ENCODE measurements at regions not wholly inside any gene's neighbourhood (a gene's known extent, or its start where the extent isn't known, plus 50 kb on each side); places are given as distances from the start of the nearest gene placed in this dataset.

DNA sequence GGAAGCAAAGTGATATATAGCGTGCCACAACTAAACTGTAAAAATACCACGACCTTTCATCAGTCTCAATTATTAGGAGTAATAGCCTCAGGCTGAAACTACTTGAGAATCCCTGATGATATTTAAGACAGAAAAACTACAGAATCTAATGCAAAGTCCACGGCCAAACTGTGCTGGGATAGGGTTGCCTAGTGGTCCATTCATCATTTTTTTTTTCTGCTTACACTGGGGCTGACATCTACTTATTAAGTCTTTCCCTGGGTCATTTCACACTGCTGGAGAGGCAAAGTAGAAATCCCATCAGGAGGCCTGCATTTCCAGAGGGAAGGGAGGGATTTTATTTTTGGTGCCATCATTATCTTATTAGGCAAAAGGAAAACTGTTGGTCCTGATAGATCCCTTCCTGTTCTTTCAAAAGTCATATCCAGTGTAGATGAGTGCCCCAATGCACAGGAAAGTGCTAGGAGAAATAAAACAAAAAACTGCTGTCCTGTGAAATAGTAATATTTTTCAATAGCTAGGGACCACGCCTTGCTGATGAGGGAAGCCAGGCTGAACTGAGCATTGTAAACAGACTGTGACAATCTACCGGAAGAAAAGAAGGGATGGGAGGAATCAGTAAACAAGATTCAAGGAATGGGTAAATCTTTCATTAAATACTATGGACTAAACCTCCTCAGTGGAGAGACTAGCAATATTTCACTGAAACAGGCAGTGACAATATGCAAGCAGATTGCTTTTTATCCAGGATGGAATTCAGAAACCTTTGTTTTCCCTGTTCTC lies 644.3 kb downstream of the IRS1 start:
- Histone ChIP-seq H3K4me1 (ENCODE audit: insufficient read depth, low read length) (peaks cover 31% of the 10 kb centered on the region; the same call in 1 of the 2 replicates), H3K9me3 (ENCODE audit: control insufficient read depth, insufficient read depth, low read length) (no peaks in the 10 kb centered on the region), H3K36me3 (ENCODE audit: insufficient read depth, low read length) (no peaks in the 10 kb centered on the region), H3K9ac (ENCODE audit: low read depth, low read length) (no peak overlapping the region)

DNA sequence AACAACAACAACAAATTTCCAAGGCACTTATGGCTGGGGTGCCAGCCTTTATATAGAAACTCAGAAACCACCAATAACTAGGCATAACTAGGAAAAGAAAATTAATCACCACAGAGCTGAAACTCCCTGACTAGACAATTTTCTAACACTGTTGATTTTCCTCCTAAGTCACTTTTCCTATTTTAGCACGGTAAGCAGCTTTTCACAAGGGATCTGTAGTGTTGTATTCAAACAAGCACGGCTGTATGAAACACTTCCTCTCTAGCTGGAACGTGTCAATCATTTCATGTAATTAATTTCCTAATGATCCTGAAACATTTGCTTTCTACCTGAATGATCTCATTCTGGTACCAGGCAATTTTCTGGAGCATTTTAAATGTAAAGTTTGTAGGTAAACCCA lies 645.0 kb downstream of the IRS1 start:
- Histone ChIP-seq H3K9ac (ENCODE audit: low read depth, low read length) (no peak overlapping the region), H3K9me3 (ENCODE audit: control insufficient read depth, insufficient read depth, low read length) (no peaks in the 10 kb centered on the region), H3K4me1 (ENCODE audit: insufficient read depth, low read length) (peaks cover 30% of the 10 kb centered on the region; the same call in 1 of the 2 replicates)

DNA sequence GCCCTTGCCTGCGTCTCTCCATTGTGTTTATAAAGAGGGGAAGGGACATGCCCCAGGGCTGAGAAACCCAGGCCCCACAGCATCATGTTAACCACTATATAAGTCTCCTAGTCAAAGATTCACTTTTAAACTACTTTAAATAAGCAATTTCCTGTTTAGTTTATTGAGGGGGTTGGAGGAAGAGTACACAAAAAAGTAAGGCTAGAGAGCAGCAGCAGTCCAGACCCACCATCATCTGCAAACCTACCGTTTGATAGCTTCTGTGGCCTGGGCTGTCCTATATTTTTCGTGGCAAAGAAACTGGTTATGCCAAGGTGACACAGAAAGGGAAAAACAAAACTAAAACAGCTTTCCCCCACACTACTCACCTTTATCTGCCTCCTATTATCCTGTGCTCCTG lies 646.1 kb downstream of the IRS1 start:
- no peaks in the 10 kb centered on the region for H3K36me3 ChIP-seq (ENCODE audit: insufficient read depth, low read length)
- H3K9me3 ChIP-seq (ENCODE audit: control insufficient read depth, insufficient read depth, low read length) = no peaks in the 10 kb centered on the region
- H3K9ac ChIP-seq (ENCODE audit: low read depth, low read length) = no peak overlapping the region
- H3K4me1 ChIP-seq (ENCODE audit: insufficient read depth, low read length) = peaks cover 21% of the 10 kb centered on the region; the same call in 1 of the 2 replicates

More for the DNA sequence above, 645.0 kb downstream of the IRS1 start:
- no peaks in the 10 kb centered on the region for H3K36me3 ChIP-seq (ENCODE audit: insufficient read depth, low read length)

GRCh38 chr2:226151157-226151556 lies 648.5 kb downstream of the IRS1 start:
- Histone ChIP-seq H3K9ac (ENCODE audit: low read depth, low read length) (no peak overlapping the region), H3K4me1 (ENCODE audit: insufficient read depth, low read length) (peaks cover 11% of the 10 kb centered on the region; the same call in 1 of the 2 replicates)

DNA sequence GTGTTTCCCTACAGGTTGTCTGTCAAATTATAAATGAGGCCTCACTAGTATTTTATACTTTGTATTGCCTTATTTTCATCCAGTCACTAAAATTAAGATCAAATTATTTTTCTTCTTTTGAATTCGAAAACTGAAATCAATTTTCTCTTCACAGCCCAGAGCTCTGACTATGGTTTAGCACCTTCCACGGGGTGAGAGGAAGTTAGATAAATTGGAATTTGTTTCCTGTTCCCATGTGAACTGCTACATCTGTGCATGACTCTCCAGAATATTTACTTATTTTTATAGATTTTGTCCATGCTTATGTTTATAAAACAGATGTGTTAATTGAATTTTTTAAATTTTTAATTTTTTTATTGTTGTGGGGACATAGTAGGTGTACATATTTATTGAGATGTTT lies 656.5 kb downstream of the IRS1 start:
- no peaks in the 10 kb centered on the region for H3K36me3 ChIP-seq (ENCODE audit: insufficient read depth, low read length)
- no peaks in the 10 kb centered on the region for H3K4me1 ChIP-seq (ENCODE audit: insufficient read depth, low read length)
- no peaks in the 10 kb centered on the region for H3K9me3 ChIP-seq (ENCODE audit: control insufficient read depth, insufficient read depth, low read length)
- H3K9ac ChIP-seq (ENCODE audit: low read depth, low read length) = no peak overlapping the region

More at GRCh38 chr2:226151157-226151556, 648.5 kb downstream of the IRS1 start:
- no peaks in the 10 kb centered on the region for H3K36me3 ChIP-seq (ENCODE audit: insufficient read depth, low read length)
- no peaks in the 10 kb centered on the region for H3K9me3 ChIP-seq (ENCODE audit: control insufficient read depth, insufficient read depth, low read length)

DNA sequence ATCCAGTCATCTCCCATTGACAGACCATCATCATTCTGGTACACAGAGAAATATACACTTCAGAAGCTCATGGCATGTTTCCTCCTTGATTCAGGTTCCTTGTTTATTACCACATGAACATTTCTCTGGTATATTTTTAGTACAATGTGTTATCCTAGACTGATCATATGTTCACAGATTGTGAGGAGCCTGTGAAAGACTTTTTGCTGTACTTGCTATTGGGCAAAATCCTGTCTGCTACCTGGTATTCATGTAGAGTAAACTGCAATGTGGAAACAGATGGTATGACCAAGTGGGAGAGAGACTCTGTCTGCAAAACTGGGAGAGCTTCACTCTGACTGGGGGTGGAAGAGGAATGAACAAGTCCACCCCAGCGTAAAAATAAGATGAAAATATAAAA lies 657.2 kb downstream of the IRS1 start:
- Histone ChIP-seq H3K9ac (ENCODE audit: low read depth, low read length) (no peak overlapping the region), H3K36me3 (ENCODE audit: insufficient read depth, low read length) (no peaks in the 10 kb centered on the region), H3K9me3 (ENCODE audit: control insufficient read depth, insufficient read depth, low read length) (no peaks in the 10 kb centered on the region), H3K4me1 (ENCODE audit: insufficient read depth, low read length) (no peaks in the 10 kb centered on the region)

GRCh38 chr2:226140594-226140993 lies 659.0 kb downstream of the IRS1 start:
- Histone ChIP-seq H3K9ac (ENCODE audit: low read depth, low read length) (no peak overlapping the region), H3K36me3 (ENCODE audit: insufficient read depth, low read length) (no peaks in the 10 kb centered on the region), H3K4me1 (ENCODE audit: insufficient read depth, low read length) (no peaks in the 10 kb centered on the region), H3K9me3 (ENCODE audit: control insufficient read depth, insufficient read depth, low read length) (no peaks in the 10 kb centered on the region)

GRCh38 chr2:226139759-226140158 lies 659.9 kb downstream of the IRS1 start:
- H3K36me3 ChIP-seq (ENCODE audit: insufficient read depth, low read length) = no peaks in the 10 kb centered on the region
- no peaks in the 10 kb centered on the region for H3K4me1 ChIP-seq (ENCODE audit: insufficient read depth, low read length)
- H3K9ac ChIP-seq (ENCODE audit: low read depth, low read length) = no peak overlapping the region
- no peaks in the 10 kb centered on the region for H3K9me3 ChIP-seq (ENCODE audit: control insufficient read depth, insufficient read depth, low read length)

DNA sequence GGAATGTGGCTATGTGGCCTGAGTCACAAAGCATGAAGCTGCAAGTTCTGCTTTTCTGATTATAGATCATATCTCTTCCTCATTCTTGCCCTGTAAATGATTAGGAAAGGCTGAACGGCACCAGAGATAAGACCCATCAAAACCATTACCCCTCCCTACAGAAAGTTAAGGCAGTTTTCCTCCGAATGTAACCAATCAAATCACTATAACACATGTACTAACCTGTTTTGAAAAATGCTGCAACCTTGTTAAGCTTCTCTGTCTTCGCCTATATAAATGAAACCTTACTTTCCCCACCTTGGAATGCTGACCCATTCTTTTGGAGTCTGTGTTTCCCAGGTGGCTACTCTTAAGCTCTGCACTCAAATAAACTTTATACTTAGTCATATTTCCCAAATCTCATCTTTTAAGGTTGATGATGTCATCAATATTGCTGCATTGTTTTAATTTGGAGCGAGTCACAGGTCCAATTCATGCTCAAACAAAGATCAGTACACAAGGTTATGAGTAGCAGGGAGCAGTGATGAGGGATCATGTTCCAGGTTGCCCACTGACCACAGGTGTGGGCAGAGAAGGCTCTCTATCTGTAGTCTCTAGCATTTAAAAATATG lies 662.3 kb downstream of the IRS1 start:
- Histone ChIP-seq H3K36me3 (ENCODE audit: insufficient read depth, low read length) (no peaks in the 10 kb centered on the region), H3K9ac (ENCODE audit: low read depth, low read length) (no peak overlapping the region), H3K4me1 (ENCODE audit: insufficient read depth, low read length) (peaks cover 5% of the 10 kb centered on the region; the same call in 1 of the 2 replicates), H3K9me3 (ENCODE audit: control insufficient read depth, insufficient read depth, low read length) (no peaks in the 10 kb centered on the region; the same call in 1 of the 2 replicates)

DNA sequence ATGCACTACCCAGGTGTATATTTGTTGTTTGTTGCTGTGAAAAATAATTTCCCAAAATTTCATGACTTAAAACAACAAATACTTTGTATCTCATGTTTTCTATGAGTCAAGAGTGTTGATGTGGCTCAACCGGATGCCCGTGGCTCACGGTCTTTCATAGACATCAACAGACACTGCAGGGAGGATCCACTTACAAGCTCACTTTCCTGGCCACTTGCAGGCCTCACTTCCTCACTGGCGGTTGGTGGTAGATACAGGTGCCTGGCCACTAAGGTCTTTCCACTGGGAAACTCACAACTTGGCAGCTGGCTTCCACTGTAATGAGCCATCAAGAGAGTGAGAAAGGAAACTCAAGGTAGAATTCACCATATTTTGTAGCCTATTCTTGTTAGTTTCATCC lies 662.9 kb downstream of the IRS1 start:
- Histone ChIP-seq H3K4me1 (ENCODE audit: insufficient read depth, low read length) (peaks cover 6% of the 10 kb centered on the region; the same call in 1 of the 2 replicates), H3K9ac (ENCODE audit: low read depth, low read length) (no peak overlapping the region), H3K9me3 (ENCODE audit: control insufficient read depth, insufficient read depth, low read length) (no peaks in the 10 kb centered on the region; the same call in 1 of the 2 replicates), H3K36me3 (ENCODE audit: insufficient read depth, low read length) (no peaks in the 10 kb centered on the region)

DNA sequence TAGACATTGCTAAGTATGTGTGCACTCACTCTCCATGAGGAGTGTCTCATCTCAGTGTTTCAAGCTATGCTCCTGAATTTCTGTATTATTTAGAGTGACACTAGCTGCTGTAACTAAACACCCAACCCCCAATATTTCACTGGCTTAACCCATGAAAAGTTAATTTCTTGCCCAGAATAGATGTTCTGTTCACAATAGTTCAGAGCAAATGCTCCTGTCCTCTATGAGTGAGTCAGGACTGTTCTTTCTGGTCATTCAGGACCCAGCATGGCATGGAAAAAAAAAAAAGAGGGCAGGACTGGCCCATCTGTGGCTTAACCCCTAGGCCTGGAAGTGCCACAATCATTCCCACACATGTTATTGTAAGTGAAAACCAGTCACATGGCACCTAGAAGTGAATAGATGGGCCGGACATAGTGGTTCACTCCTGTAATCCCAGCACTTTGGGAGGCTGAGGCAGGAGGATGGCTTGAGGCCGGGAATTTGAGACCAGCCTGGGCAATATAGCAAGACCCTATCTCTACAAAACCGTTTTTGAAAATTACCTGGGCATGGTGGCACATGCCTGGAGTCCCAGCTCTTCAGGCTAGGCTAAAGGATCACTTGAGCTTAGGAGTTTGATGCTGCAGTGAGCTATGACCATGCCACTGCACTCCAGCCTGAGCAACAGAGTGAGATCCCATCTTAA lies 663.6 kb downstream of the IRS1 start:
- H3K36me3 ChIP-seq (ENCODE audit: insufficient read depth, low read length) = no peaks in the 10 kb centered on the region
- H3K4me1 ChIP-seq (ENCODE audit: insufficient read depth, low read length) = peaks cover 6% of the 10 kb centered on the region; the same call in 1 of the 2 replicates
- H3K9ac ChIP-seq (ENCODE audit: low read depth, low read length) = no peak overlapping the region
- H3K9me3 ChIP-seq (ENCODE audit: control insufficient read depth, insufficient read depth, low read length) = no peaks in the 10 kb centered on the region; the same call in 1 of the 2 replicates

- H3K4me1 ChIP-seq (ENCODE audit: insufficient read depth, low read length) = peaks cover 6% of the 10 kb centered on the region; the same call in 1 of the 2 replicates
- H3K36me3 ChIP-seq (ENCODE audit: insufficient read depth, low read length) = no peaks in the 10 kb centered on the region
- H3K9ac ChIP-seq (ENCODE audit: low read depth, low read length) = no peak overlapping the region
- H3K9me3 ChIP-seq (ENCODE audit: control insufficient read depth, insufficient read depth, low read length) = no peaks in the 10 kb centered on the region; the same call in 1 of the 2 replicates
Observed at GRCh38 chr2:226132323-226133215, 667.1 kb downstream of the IRS1 start.

DNA sequence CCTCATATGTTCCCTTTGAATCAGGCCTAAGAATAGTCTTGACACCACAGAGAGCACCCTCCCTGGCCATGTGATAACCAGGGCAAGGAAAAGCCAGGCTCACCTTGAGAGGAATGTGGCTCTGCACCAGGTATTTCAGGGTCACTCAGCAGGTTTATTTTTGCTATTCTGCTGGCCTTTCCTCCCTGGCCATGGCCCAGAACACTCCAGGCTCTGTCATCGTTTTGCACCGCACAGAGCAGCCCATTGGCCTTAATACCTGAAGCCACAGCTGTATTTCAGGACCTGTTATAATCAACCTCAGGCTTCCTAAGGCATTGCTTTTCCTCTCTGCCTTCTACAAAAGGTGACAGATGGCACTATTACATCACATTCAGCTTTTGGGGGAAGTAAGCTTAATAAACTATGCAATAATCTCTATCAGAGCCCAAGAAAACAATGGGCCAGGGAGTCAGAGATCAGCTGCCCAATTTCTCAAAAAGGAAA lies 668.3 kb downstream of the IRS1 start:
- H3K36me3 ChIP-seq (ENCODE audit: insufficient read depth, low read length) = no peaks in the 10 kb centered on the region
- peaks cover 6% of the 10 kb centered on the region; the same call in 1 of the 2 replicates for H3K4me1 ChIP-seq (ENCODE audit: insufficient read depth, low read length)
- no peak overlapping the region for H3K9ac ChIP-seq (ENCODE audit: low read depth, low read length)
- H3K9me3 ChIP-seq (ENCODE audit: control insufficient read depth, insufficient read depth, low read length) = no peaks in the 10 kb centered on the region; the same call in 1 of the 2 replicates

All from ES-I3 (cell line).